GM23338 (cell line): ENCODE measurements at regions not wholly inside any gene's neighbourhood (a gene's known extent, or its start where the extent isn't known, plus 50 kb on each side); places are given as distances from the start of the nearest gene placed in this dataset.

Experiments
- ATAC-seq: fragments of 200-7000 bp; cut with Tn5 transposase; 3 replicates; pipeline ENCODE4 v1.9.1; 2020
- DNase-seq: peaks from one replicate; pipeline ENCODE4 v3.0.0-alpha.2; 2015; ENCODE audit warnings: low spot score
- H2AFZ ChIP-seq: fragments of 200-600 bp; sonication (generic); 2 replicates; pipeline ENCODE4 v1.8.0; 2016; ENCODE audit warnings: antibody characterized with exemption, mild to moderate bottlenecking, moderate library complexity
- H3F3A ChIP-seq: fragments of 200-600 bp; sonication (generic); replicated peaks from 2 replicates; pipeline ENCODE4 v1.8.0; 2017; ENCODE audit warnings: antibody characterized with exemption, mixed run types, low read depth
- H3K27ac ChIP-seq: fragments of 200-600 bp; sonication (generic); 2 replicates; pipeline ENCODE4 v1.6.1; 2016; ENCODE audit warnings: low read depth
- H3K27me3 ChIP-seq: fragments of 200-600 bp; sonication (generic); 2 replicates; pipeline ENCODE4 v1.8.0; 2016; ENCODE audit warnings: mild to moderate bottlenecking, mixed run types, moderate library complexity; ENCODE audit not compliant: insufficient read depth
- H3K36me3 ChIP-seq: fragments of 200-600 bp; sonication (generic); 2 replicates; pipeline ENCODE4 v1.8.0; 2016; ENCODE audit warnings: mild to moderate bottlenecking; ENCODE audit not compliant: insufficient read depth
- H3K4me1 ChIP-seq: fragments of 200-600 bp; sonication (generic); 2 replicates; pipeline ENCODE4 v1.8.0; 2016; ENCODE audit warnings: mild to moderate bottlenecking, moderate library complexity; ENCODE audit not compliant: insufficient read depth
- H3K4me2 ChIP-seq: fragments of 200-600 bp; sonication (generic); 2 replicates; pipeline ENCODE4 v1.7.1; 2017; ENCODE audit warnings: mixed run types
- H3K4me3 ChIP-seq: fragments of 200-600 bp; sonication (generic); 2 replicates; pipeline ENCODE4 v1.6.1; 2016; ENCODE audit warnings: mixed run types
- H3K79me2 ChIP-seq: fragments of 200-600 bp; sonication (generic); replicated peaks from 2 replicates; pipeline ENCODE4 v1.8.0; 2017; ENCODE audit warnings: mild to moderate bottlenecking; ENCODE audit not compliant: insufficient read depth
- H3K9me2 ChIP-seq: fragments of 200-600 bp; sonication (generic); 2 replicates; pipeline ENCODE4 v1.8.0; 2017; ENCODE audit not compliant: insufficient read depth
- H4K20me1 ChIP-seq: fragments of 200-600 bp; sonication (generic); replicated peaks from 2 replicates; pipeline ENCODE4 v1.8.0; 2017; ENCODE audit warnings: mild to moderate bottlenecking; ENCODE audit not compliant: insufficient read depth
- H3K27ac Mint-ChIP-seq: 2 replicates; pipeline ENCODE4 v1.8.0; 2020; ENCODE audit warnings: inconsistent platforms, mild to moderate bottlenecking, moderate library complexity, mixed read lengths
- H3K27me3 Mint-ChIP-seq: 3 replicates; pipeline ENCODE4 v1.8.0; 2022; ENCODE audit warnings: low read depth, mild to moderate bottlenecking, moderate library complexity, mixed read lengths, inconsistent platforms; ENCODE audit not compliant: insufficient read depth, poor library complexity
- H3K36me3 Mint-ChIP-seq: 3 replicates; pipeline ENCODE4 v1.8.0; 2021; ENCODE audit warnings: low read depth, mild to moderate bottlenecking, inconsistent platforms, moderate library complexity, mixed read lengths
- H3K4me1 Mint-ChIP-seq: 3 replicates; pipeline ENCODE4 v1.8.0; 2020; ENCODE audit warnings: mild to moderate bottlenecking, inconsistent platforms, mixed read lengths
- H3K4me3 Mint-ChIP-seq: 3 replicates; pipeline ENCODE4 v1.8.0; 2021; ENCODE audit warnings: moderate library complexity, mild to moderate bottlenecking, inconsistent platforms, mixed read lengths
- H3K9me3 Mint-ChIP-seq: 3 replicates; pipeline ENCODE4 v1.8.0; 2020; ENCODE audit warnings: moderate library complexity, mild to moderate bottlenecking, inconsistent platforms, mixed read lengths
- ETS1 ChIP-seq: IDR thresholded peaks from 2 replicates; pipeline ENCODE4 v1.6.1; 2016; ENCODE audit warnings: antibody characterized with exemption
- EZH2 ChIP-seq: fragments of 200-600 bp; sonication (generic); IDR thresholded peaks from one replicate; pipeline ENCODE4 v1.8.0; 2017; ENCODE audit warnings: antibody characterized with exemption, mild to moderate bottlenecking, low read depth; ENCODE audit not compliant: unreplicated experiment
- EZH2phosphoT487 ChIP-seq: fragments of 200-600 bp; sonication (generic); IDR thresholded peaks from one replicate; pipeline ENCODE4 v1.8.1; 2018; ENCODE audit warnings: antibody characterized with exemption; ENCODE audit not compliant: unreplicated experiment
- POLR2AphosphoS5 ChIP-seq: IDR thresholded peaks from 2 replicates; pipeline ENCODE4 v1.6.1; 2016; ENCODE audit warnings: antibody characterized with exemption, low read depth
- ZNF462 ChIP-seq: fragments of 250-450 bp; sonication (Bioruptor Pico); IDR thresholded peaks from 2 replicates; pipeline ENCODE4 v1.5.0; 2020; ENCODE audit warnings: mild to moderate bottlenecking, moderate library complexity

- H3K4me1 Mint-ChIP-seq, result no peaks in the 10 kb centered on the region; the same call in 1 of the 3 replicates
- no peak overlapping the region for H3K27ac ChIP-seq
- TF ChIP-seq POLR2AphosphoS5 (no peak), EZH2 (no peak)
Measured at GRCh38 chr3:110181226-110181625, 843.9 kb upstream of the DPPA4 start.

GRCh38 chr3:110184536-110184935 lies 847.2 kb upstream of the DPPA4 start:
- H3K27me3 Mint-ChIP-seq, result no peaks in the 10 kb centered on the region
- TF ChIP-seq ETS1, result no peak
- no peak for TF ChIP-seq ZNF462
- TF ChIP-seq EZH2phosphoT487, result no peak
- H3K4me1 Mint-ChIP-seq, result no peaks in the 10 kb centered on the region; the same call in 2 of the 3 replicates
- no peaks in the 10 kb centered on the region for H3K9me2 ChIP-seq
- no peaks in the 10 kb centered on the region for H3K27me3 ChIP-seq
- ATAC-seq (no peak), DNase-seq (no peak)
- no peaks in the 10 kb centered on the region for H3K36me3 ChIP-seq
- no peaks in the 10 kb centered on the region for H3F3A ChIP-seq
- H3K4me3 Mint-ChIP-seq, result no peak overlapping the region
- H4K20me1 ChIP-seq, result no peaks in the 10 kb centered on the region
- H3K4me3 ChIP-seq, result no peak overlapping the region
- peaks cover 5% of the 10 kb centered on the region; the same call in 1 of the 3 replicates for H3K36me3 Mint-ChIP-seq
- no peak overlapping the region for H2AFZ ChIP-seq
- H3K9me3 Mint-ChIP-seq, result peaks cover 5% of the 10 kb centered on the region; the same call in 1 of the 3 replicates
- no peak overlapping the region for H3K4me2 ChIP-seq
- H3K27ac Mint-ChIP-seq, result no peak overlapping the region
- H3K27ac ChIP-seq, result no peak overlapping the region
- H3K4me1 ChIP-seq, result no peaks in the 10 kb centered on the region
- no peaks in the 10 kb centered on the region for H3K79me2 ChIP-seq

More at GRCh38 chr3:110181226-110181625, 843.9 kb upstream of the DPPA4 start:
- H3K36me3 Mint-ChIP-seq, result no peaks in the 10 kb centered on the region
- Histone ChIP-seq H3K27me3 (no peaks in the 10 kb centered on the region), H3K36me3 (no peaks in the 10 kb centered on the region), H3K4me2 (no peak overlapping the region), H3K9me2 (no peaks in the 10 kb centered on the region), H3K4me3 (no peak overlapping the region), H3K4me1 (no peaks in the 10 kb centered on the region), H3F3A (no peaks in the 10 kb centered on the region), H2AFZ (0 out of 2 replicates have a peak overlapping the region, but pooled peaks have one; percentile 77), H3K79me2 (no peaks in the 10 kb centered on the region), H4K20me1 (no peaks in the 10 kb centered on the region)
- no peak overlapping the region for H3K27ac Mint-ChIP-seq
- no peak for ATAC-seq
- no peak for DNase-seq
- H3K9me3 Mint-ChIP-seq, result no peaks in the 10 kb centered on the region
- no peak overlapping the region for H3K4me3 Mint-ChIP-seq
- H3K27me3 Mint-ChIP-seq, result no peaks in the 10 kb centered on the region
